ENCODE measurements at regions not wholly inside any gene's neighbourhood (a gene's known extent, or its start where the extent isn't known, plus 50 kb on each side); places are given as distances from the start of the nearest gene placed in this dataset.

DNA sequence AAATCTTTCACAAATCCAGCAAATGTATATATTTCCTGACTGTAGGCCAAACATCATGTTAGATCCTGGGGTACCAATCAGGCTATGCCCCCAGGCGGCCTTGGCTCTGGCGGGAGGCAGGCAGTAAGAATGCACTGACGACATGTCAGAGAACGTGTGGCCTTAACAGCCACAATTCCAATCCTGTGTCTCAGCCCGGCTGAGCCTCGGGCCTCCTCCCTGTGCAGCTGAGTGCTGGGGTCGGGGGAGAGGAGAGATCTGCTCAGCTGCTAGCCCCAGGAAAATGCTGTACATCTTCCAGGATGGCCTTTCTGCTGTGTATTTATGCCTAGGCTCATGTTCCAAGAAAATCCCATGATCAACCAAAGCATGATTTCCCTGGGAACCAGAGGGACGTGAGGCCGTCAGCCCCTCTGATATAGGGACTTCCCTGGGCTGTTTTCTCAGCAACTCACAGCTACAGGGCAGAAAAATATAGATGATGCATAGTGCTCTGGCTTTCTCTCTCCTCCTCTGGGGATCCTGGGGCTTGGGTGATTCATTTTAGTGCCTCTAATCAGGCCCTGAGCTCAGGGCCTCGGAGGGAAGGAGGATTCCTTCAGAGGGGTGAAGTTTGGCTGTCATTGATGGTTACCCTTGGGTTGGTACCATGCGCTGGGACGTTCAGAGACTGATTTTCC lies 604.0 kb downstream of the HS3ST4 start:
- no peak for DNase-seq

DNA sequence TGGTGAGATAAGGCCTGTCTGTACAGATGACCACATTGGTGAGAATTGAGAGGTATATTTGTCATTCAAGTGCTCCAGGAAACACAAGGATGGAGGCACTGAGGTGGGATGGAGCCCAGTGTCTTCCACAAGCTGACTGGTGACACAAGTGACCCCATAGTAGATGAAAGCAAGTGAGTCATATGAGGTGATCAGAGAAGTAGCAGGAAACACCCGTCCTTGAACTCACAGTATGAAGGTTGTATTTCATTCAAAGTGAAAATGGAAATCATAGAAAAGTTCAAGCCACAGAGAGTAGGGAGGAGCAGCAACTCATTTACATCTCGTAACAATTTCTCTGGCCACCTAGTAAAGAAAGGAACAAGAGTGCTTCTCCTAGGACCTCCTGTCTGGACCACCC lies 609.8 kb downstream of the HS3ST4 start:
- no peak for DNase-seq

DNA sequence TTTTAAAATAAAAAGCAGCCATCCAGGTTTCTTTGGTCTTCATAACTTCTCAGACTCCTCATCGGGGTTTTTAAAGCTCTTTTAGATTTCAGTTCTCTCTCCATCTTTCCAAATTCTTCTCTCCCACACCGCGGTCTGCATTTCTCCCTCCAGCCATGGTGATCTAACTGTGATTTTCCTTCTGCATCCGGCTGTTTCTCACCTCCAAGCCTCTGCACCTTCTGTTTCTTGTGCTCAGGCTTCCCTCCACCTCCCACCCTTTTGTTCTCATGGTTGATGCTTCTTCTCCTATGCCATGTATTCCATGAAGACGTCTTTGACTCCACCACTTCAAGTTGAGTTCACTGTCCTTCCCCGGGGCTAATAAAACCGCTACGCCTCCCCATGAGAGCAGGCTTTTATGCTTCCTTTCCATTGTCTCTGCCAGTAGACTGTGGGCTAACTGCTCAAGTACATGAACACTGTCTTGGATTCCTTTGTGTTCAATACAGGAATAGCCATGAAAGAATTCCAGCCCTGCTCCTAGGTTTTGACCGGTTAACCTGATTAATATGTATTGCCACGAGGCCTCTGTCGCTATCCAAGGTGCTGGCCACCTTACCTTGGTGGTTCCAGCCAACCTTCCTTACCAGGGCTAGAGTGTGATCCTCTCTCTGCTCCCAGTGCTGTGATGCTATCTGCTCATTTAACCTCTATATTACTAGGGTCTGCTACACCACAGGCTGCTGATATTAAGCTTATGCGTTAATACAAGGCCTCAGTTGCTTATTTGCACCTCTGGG lies 625.1 kb downstream of the HS3ST4 start:
- no peak for DNase-seq

DNA sequence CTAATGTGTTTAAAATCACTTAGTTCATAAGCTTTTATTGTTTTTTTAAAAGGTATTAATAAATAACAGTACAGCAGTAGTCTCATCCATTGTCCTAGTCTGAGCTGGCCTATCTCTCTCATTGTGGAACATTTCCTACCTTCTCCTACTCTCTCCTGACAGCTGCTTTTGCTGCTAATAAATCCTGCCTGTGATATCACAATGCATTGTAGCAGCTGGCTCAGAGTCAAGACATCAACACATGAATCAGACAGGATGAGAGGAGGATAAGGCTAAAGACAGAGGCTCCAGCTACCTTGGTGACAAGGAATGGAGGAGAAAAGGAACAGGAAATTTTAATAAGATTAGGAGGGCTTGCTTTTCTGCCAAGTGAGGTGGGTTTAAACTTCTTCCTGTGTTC lies 626.1 kb downstream of the HS3ST4 start:
- DNase-seq, result peak; percentile 14

DNA sequence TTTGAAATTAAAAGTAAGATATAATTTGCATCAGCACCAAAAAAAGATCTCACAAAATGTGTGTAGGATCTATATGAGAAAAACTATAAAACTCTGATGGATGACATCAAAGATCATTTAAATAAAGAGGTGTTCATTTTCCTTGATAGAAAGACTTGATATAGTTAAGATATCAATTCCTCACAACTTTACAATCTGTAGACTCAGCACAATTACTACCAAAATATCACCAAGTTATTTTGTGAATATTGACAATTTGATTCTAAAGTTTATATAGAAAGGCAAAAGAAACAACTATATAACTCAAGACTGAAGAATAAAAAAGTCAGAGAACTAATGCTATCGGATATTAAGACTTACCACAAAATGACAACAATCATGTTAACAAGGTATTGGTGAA lies 638.9 kb downstream of the HS3ST4 start:
- DNase-seq, result no peak

DNA sequence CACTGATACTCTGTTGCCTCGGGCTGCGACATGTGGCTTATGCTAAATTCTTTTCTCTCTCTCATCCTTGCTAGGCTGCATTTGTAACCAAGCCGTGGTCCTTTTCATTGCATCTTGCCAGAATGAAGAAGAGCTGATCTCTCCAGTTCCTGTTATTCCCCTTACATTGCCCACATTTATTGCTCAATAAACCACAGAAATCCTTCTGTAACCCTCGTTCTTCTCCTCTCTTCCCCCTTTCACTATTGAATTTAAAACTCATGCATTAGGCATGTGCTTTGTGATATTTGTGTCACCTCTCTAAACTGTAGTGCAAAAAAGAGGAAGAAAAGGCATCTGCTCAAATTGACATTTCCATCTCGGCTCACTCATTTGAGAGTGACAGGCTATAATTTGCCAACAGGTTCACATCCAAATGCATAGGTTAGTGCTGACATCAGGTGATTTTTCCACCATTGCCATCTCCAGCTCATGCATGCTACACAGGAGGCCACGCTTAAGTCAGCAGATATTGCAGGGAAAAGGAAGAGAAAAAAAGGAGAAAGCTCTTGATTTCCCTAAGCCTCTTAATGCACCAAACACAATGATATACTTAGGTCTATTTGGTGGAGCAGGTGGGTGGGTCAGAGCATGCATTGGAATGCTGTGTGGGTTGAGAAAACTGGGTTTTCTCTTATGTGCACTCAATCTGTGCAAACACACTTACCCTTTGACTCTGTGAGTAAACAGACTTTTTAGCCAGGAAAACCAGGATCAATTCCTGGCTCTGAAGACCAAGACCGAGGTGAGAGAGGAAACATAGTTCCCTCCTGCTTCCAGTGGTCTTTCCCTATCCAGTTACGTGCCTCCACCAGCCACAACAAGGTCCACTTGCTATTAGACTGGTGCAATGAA lies 642.7 kb downstream of the HS3ST4 start:
- DNase-seq, result peak; percentile 23

DNA sequence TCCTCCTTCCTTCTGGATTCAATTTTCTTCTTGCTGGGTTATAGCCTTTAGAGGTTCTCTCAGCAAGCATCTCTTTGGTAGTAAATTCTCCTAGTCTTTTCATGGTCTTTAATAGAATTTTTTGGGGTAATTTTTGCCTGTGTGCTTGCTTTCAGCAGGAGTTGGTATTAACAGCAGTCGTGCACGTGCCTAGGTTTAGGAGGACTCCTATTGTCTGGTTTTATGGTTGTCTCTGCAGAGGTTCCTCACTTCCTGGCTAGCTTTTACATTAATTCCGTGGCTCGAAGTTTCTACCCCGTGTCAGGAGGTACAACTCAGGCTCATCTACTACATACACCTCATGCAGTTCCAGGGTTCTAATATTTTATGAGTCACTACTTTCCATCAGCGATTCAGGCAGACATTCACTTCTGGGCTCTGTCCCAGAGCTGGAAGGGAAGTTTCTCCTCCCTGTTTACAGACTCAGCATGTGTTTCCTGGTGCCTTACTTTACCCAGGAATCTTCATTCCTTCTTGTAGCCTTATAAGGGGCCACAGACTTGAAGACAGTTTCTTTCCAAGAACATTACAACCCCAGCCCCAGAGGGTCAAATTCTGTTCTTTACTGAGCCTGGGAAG lies 643.6 kb downstream of the HS3ST4 start:
- DNase-seq, result no peak

DNA sequence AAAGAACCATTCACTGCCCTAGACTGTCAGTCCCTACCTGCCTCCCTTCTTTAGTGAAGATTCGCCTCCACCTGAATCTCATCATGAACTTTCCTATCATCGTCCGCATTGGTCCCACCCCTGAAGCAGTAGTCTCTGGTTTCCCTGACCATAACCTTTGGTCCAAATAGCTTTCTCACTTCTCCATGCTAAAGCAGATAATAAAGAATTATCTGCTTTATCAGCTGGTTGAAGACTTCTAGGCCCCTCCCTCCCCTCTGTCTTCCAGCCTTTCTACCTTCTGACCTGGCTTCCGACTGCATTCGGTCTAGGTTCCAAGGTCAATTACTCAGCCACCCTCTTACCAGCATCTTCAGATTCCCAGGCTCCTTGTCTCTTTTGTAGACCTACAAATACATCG lies 650.9 kb downstream of the HS3ST4 start:
- no peak for DNase-seq

DNA sequence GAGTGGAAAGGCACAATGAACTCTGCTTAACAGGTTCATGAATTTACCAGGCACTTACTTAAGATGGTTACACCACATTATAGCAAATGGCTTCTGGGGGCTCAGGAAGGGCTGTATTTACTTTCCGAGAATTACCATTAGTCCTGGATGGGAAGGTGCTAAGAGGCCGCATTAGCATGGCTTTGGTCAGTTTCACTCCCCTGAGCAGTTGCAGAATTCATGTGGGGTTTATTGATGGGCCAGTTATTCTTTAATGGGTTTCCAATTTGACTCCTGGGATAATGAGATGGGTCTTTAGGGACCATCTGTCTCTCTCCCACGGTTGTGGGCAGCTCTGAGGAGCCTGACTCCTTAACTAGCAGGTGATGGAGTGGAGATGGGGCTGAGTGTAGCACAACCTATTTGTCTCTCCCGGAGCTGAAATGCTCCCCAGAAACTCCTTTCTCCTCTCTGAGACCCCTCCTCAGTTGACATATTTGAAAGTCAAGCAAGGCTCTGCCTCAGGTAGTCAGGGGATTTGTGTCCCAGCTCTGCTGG lies 652.5 kb downstream of the HS3ST4 start:
- DNase-seq, result peak; percentile 34

DNA sequence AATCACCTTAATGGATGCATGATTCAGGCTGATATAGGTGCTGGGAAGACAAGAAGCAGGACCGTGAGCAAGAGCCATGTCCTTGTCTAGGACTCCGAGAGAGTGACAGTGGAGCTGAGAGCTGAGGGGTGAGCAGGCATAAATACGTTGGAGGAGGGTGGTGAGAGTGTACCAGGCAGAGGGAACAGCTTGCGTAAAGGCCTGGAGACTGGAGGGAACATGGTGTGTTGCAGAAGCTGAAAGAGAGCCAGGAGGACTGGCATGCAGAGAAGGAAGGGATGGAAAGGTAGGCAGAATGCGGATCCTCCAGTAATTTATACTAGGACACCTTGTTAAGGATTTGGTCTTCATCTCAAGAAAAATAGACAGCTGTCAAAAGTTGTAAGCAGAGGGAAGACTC lies 653.2 kb downstream of the HS3ST4 start:
- DNase-seq, result no peak

DNA sequence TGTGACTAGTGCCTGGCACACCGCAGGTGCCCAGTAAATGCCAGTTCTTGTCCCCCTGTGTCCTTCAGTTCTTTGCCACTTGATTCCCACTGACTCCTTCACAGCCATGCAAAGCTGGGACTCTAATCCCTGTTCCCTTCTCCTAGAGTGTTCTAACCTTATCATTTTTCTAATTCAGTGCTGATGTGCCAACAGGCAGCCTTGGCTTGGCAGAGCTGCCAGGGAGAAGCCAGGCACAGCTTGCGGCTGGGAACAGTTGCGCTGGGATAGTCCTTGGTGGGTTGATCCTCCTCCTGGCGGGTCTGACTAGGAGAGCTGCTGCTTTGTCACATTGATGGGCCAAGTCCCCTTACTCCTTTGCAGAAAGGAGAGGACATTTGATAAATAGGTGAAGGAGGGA lies 654.2 kb downstream of the HS3ST4 start:
- no peak for DNase-seq

DNA sequence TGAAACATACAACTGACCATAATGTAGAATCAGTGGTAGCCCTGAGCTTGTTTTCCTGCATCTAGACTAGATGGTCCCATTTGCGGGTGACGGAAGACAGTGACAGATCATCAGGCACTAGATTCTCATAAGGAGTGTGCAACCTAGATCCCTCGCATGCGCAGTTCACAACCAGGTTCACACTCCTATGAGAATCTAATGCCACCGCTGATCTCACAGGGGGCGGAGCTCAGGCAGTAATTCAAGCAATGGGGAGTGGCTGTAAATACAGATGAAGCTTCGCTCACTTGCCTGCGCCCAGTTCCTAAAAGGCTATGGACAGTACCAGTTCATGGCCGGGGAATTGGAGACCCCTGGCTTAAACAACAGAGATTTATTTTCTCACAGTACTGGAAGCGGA lies 656.3 kb downstream of the HS3ST4 start:
- DNase-seq, result no peak

DNA sequence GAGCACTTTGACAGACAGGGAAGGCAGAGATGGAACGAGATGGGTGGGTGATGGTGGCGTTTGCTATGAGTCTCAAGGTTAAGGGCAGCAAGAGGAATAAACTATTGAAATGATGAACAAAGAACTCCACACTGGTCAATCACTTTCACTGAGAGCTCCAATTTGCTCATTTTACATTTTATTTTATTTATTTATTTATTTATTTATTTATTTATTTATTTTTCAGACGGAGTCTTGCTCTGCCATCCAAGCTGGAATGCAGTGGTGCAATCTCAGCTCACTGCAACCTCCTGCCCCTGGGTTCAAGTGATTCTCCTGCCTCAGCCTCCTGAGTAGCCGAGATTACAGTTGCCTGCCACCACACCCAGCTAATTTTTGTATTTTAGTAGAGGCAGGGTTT lies 669.1 kb downstream of the HS3ST4 start:
- DNase-seq, result no peak

DNA sequence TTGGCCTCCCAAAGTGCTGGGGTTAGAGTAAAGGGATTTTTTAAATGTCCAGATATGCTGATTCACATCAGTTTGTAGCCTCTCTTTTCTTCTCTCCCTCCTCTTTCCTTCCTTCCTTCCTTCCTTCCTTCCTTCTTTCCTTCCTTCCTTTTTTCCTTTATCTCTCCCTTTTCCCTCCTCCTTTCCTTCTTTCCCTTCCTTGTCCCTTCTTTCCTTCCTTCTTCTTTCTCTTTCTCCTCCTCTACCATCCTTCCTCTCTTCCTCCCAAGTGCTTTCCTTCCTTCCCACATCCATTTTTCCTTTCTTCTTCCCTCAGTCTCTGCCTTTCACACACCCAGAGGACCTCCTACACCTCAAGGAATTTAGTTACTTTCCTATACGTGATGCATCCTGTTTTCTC lies 671.8 kb downstream of the HS3ST4 start:
- DNase-seq, result no peak

DNA sequence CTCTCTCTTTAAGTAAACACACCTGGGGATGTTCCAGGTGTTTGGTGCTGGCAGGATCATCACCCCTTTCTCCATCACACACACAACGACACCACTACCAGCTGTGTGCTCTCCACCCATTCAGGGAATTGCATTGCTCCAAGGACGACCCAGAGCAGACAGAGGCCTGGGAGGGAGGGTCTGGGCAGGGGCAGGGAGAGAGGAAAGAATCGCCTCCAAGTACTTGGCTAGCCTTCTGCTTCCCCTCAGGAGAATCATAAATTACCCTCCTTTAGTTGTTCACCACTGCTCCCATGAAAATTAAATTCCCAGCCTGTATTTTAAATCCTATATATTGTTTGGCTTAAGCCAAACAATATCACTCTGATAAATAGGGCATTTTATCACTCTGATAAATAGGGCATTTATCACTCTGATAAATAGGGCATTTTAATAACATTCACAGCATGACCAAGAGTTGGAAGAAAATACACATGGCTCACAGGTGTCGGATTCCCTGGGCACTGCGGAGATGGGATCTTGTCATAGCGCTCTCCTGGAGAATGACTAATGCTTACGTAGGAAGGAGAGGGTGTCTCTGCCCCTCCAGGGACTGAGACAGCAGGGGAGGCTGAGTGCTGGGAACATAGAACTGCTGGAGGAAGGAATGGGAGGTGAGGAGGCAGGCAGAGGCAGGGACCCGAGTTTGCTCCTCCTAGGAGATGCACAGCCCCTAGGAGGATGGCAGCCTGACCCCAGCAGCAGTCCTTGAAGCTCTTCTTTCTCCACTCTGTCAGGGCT lies 673.6 kb downstream of the HS3ST4 start:
- DNase-seq, result peak; percentile 87

DNA sequence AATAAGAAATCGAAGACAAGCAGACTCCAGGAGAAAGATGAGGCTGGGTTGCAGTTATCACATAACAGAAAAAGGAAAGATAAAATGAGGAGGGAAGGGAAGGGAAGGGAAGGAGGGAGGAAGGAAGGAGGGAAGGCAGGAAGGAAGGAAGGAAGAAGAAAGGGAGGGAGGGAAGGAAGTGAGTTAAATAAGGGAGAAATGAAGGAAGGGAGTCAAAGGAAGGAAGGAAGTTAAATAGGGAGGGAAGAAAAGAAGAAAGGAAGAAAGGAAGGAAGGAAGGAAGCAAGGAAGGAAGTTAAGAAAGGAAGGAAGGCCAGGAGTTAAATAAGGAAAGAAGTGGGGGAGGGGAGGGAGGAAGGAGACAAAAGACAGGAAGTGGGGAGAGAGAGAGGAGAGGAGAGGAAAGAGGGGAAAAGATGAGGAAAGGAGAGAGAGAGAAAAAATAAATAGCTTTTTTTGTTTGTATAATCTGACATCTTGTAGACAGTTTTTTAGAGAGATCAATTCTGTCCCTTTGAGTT lies 679.6 kb downstream of the HS3ST4 start:
- DNase-seq, result no peak

DNA sequence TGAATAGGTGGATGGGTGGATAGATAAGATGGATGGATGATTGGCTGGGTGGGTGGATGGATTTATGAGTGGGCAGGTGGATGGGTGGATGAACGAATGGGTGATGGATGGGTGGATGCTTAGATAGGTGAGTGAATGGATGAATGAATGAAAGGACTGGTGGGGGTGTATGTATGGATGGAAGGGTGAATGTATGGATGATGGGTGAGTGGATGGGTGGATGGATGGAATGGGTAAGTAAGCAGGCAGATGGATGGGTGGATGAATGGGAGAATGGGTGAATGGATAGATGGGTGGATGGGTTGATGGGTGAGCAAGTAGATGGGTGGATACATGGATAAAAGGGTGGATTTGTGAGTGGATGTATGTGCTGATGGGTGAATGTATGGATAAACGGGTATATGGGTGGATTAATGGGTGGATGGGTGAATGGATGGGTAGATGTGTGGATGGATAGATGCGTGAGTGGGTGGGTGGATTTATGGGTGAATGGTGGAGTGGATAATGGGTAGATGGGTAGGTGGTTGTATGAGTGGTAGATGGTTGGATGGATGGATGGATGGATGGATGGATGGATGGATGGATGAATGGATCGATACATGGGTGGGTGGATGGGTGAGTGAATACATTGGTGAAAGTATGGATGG lies 682.6 kb downstream of the HS3ST4 start:
- no peak for DNase-seq

DNA sequence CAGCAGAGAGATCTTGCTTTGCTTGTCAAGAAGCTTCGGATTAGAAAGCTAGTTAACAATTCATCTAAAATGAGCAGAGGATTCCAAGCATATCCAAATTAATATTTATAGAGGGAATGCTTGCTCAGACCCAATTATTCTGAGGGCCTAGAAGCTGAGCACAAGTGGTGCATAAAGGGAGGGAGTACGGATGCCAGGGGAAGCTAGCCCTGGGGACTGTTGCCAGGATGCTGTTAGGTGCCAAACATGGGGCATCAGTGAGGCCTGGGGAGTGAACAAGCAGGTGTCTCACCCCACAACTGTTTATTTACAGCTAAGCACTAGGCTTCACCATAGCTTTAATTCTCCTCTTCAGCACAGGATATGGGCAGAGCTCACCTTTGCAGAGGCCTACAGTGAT lies 684.1 kb upstream of the C16orf82 start:
- peak; percentile 7 for DNase-seq

DNA sequence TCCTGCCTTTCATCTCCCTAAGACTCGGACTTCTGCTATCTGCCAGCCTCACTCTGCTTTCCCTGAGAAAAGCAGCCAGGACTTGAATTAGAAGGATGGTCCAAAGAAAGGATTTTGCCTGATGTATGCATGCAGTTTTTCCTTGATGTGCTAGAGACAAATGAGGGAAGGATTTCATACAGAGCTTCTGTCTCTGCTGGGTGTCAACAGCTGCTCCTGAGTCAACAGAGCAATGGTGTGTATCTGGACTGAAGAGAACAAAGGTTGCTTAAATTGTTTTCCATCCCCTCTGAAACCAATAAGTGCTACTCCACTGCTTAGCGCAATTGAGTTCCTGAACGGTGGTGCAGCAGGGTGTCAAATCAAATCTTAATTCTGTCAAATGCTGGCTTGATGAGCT lies 680.6 kb upstream of the C16orf82 start:
- DNase-seq, result peak; percentile 88

DNA sequence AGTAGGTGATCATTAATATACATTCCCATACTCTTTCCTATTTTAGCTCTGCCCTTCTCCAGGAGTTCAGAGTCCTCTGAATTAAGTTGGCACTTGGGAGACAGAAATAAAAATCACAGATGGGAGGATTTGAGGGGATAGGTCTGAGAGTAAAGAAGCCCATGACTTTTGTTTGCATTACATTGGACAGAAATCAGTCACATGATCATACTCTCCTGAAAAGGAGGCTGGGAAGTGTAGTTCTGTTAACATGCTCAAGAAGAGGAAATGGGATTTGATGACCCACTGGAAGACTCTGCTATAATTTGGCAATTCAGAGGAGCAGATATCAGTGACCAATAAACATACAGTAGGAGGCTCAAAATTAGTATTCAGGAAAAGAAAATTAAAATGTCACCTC lies 674.9 kb upstream of the C16orf82 start:
- DNase-seq, result peak; percentile 7

DNA sequence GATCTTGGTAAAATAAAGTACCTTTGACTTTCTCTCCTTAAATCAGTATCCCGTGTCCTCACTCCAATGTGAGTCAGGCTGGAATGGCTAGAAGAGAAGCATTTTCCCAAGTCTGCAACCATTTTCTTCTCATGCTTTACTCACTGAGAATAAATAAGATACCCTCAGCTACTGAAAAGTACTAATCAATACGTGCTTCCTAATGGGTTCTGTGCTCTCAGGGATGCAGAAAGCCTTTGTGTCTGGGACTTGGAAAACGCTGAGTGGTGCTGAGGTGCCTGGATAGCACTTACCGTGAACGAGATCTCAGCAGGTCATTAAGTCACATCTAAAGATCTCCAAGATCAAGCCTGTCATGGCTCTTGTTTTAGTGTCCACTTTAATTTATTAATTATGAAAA lies 672.3 kb upstream of the C16orf82 start:
- no peak for DNase-seq
